ENCODE measurements at regions not wholly inside any gene's neighbourhood (a gene's known extent, or its start where the extent isn't known, plus 50 kb on each side); places are given as distances from the start of the nearest gene placed in this dataset.

DNA sequence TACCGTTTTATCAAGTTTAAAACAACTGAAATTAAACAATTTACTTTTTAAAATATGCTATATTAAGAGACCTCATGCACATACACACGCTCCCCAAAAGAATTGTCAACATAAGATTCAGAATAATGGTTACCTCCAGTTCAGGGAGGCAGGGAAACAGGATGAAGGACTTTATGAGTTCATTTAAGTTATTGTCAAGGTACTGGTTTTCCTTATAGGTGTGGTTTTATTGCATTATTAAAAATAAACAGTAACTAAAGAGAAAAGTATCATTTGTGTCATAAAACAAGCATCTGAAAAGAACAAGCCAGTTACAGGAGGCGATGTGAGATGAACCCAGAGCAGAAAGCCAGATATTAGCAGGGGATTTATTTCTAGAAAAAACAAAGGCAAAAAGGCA is 2376.7 kb downstream of the MAT2B start:
- ChIA-PET CTCF (no interaction called here), RAD21 (ENCODE audit: unreplicated experiment) (no interaction called here), SMC1A (ENCODE audit: uncharacterized antibody, unreplicated experiment) (no interaction called here), POLR2A (no interaction called here)
- Histone ChIP-seq H4K20me1 (ENCODE audit: control insufficient read depth, insufficient read depth) (no peaks in the 10 kb centered on the region), H3K27ac (ENCODE audit: control insufficient read depth, insufficient read depth) (no peak overlapping the region), H3K4me3 (no peak overlapping the region), H3K9ac (ENCODE audit: control insufficient read depth, insufficient read depth, low read length) (no peak overlapping the region), H3K4me2 (ENCODE audit: control insufficient read depth, insufficient read depth) (no peak overlapping the region), H2AFZ (ENCODE audit: control insufficient read depth, low read depth, low read length) (no peak overlapping the region), H3K4me1 (ENCODE audit: control insufficient read depth, insufficient read depth, low read length) (no peaks in the 10 kb centered on the region), H3K79me2 (ENCODE audit: control insufficient read depth, insufficient read depth, low read length) (no peaks in the 10 kb centered on the region), H3K36me3 (ENCODE audit: control insufficient read depth in 2 of 2, insufficient read depth in 2 of 2, low read length in 1 of 2) (no peaks in the 10 kb centered on the region), H3K27me3 (replicated peaks in 1 of 2; ENCODE audit: control insufficient read depth in 2 of 2, insufficient read depth in 2 of 2, low read length in 1 of 2) (no peaks in the 10 kb centered on the region), H3K9me3 (replicated peaks; ENCODE audit: control insufficient read depth, insufficient read depth, low read length) (no peaks in the 10 kb centered on the region)
- intact Hi-C loops (cut with micrococcal nuclease; ENCODE audit: unreplicated experiment) (loop anchor here (5.0 kb wide), 1 partner anchor 250 kb away; no protein-coding TSS in a partner anchor), in situ Hi-C loops (cut with MboI) (no loop called here)
- BruUV-seq (replicated peaks) = no TSS peak
- WGBS (ENCODE audit: insufficient coverage, insufficient replicate concordance, low lambda C conversion rate, missing lambda C conversion rate) = 0% methylated on average over 3 of the region's 3 CpGs
- no peak for TF ChIP-seq BHLHE40 (IDR thresholded peaks at IDR 0.05; ENCODE audit: borderline replicate concordance in 1 of 2, low read depth in 2 of 2, low read length in 1 of 2)
- TF ChIP-seq, protein P1, sequence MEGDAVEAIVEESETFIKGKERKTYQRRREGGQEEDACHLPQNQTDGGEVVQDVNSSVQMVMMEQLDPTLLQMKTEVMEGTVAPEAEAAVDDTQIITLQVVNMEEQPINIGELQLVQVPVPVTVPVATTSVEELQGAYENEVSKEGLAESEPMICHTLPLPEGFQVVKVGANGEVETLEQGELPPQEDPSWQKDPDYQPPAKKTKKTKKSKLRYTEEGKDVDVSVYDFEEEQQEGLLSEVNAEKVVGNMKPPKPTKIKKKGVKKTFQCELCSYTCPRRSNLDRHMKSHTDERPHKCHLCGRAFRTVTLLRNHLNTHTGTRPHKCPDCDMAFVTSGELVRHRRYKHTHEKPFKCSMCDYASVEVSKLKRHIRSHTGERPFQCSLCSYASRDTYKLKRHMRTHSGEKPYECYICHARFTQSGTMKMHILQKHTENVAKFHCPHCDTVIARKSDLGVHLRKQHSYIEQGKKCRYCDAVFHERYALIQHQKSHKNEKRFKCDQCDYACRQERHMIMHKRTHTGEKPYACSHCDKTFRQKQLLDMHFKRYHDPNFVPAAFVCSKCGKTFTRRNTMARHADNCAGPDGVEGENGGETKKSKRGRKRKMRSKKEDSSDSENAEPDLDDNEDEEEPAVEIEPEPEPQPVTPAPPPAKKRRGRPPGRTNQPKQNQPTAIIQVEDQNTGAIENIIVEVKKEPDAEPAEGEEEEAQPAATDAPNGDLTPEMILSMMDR (IDR thresholded peaks at IDR 0.05 in 2 of 3, conservative IDR thresholded peaks at IDR 0.05 in 1 of 3; ENCODE audit: control insufficient read depth in 2 of 3, extremely low read depth in 1 of 3, insufficient read depth in 1 of 3, low read depth in 3 of 3, low read length in 3 of 3) = no peak
- no peak for TF ChIP-seq POLR2A (IDR thresholded peaks at IDR 0.05; ENCODE audit: low read depth, low read length)
- no peak for TF ChIP-seq RAD51 (IDR thresholded peaks at IDR 0.05)
- ATAC-seq (no peak), DNase-seq (ENCODE audit: low read depth, low spot score) (no peak), FAIRE-seq (no peak)

DNA sequence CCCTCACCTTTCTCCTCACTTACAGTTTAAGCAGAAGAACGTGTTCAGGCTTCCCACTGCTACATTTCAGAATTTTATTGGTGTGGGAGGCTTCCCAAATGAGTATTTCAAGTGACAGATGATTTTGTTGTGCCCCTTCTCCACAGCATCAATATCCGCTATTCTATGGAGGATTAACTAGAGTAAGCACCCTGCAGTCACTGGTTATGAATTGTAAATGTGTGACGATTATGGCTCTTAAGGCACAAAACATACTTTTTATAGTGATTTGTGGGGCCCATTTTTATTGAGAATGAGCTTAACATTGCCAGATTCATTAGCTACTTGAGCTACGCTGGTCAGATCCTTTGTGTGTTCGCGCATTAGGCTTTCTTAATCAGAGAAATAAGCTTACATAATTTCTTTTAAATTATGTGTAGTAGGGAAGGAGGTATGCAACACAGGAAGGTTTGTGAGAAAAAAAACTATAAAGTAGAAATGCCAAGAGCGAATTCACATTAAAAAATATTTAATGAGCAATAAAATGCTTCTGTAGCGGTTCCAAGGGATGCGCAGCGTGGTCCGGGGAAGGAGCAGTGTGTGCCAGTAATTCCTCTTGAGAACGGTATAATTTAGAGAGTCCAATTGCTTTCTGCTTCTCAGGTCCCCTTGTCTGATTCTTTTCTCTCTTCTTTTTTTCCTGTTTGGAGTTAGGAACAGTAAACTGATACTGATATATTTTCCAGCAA is 2380.4 kb downstream of the MAT2B start:
- Histone ChIP-seq H3K4me2 (ENCODE audit: control insufficient read depth, insufficient read depth) (no peak overlapping the region), H3K27me3 (replicated peaks in 1 of 2; ENCODE audit: control insufficient read depth in 2 of 2, insufficient read depth in 2 of 2, low read length in 1 of 2) (no peaks in the 10 kb centered on the region), H2AFZ (ENCODE audit: control insufficient read depth, low read depth, low read length) (no peak overlapping the region), H3K9me3 (replicated peaks; ENCODE audit: control insufficient read depth, insufficient read depth, low read length) (no peaks in the 10 kb centered on the region), H3K27ac (ENCODE audit: control insufficient read depth, insufficient read depth) (no peak overlapping the region), H3K79me2 (ENCODE audit: control insufficient read depth, insufficient read depth, low read length) (no peaks in the 10 kb centered on the region), H3K4me3 (no peak overlapping the region), H3K9ac (ENCODE audit: control insufficient read depth, insufficient read depth, low read length) (no peak overlapping the region), H3K36me3 (ENCODE audit: control insufficient read depth in 2 of 2, insufficient read depth in 2 of 2, low read length in 1 of 2) (no peaks in the 10 kb centered on the region), H3K4me1 (ENCODE audit: control insufficient read depth, insufficient read depth, low read length) (no peaks in the 10 kb centered on the region), H4K20me1 (ENCODE audit: control insufficient read depth, insufficient read depth) (no peaks in the 10 kb centered on the region)
- no TSS peak for BruUV-seq (replicated peaks)
- intact Hi-C loops (cut with micrococcal nuclease; ENCODE audit: unreplicated experiment) (no loop called here), in situ Hi-C loops (cut with MboI) (no loop called here)
- POLR2A ChIA-PET = no interaction called here
- ATAC-seq = no peak
- WGBS (ENCODE audit: insufficient coverage, insufficient replicate concordance, low lambda C conversion rate, missing lambda C conversion rate) = 54% methylated on average over 12 of the region's 12 CpGs
- FAIRE-seq = no peak
- CTCF ChIA-PET = no interaction called here
- SMC1A ChIA-PET (ENCODE audit: uncharacterized antibody, unreplicated experiment) = no interaction called here
- DNase-seq (ENCODE audit: low read depth, low spot score) = no peak
- RAD21 ChIA-PET (ENCODE audit: unreplicated experiment) = no interaction called here
- TF ChIP-seq CREM (IDR thresholded peaks at IDR 0.05; ENCODE audit: low read depth) (no peak), PAX5 (IDR thresholded peaks at IDR 0.05; ENCODE audit: borderline replicate concordance, low read depth, low read length) (no peak), EED (IDR thresholded peaks at IDR 0.05; ENCODE audit: low read depth) (no peak), DPF2 (IDR thresholded peaks at IDR 0.05) (no peak), POLR2AphosphoS5 (IDR thresholded peaks at IDR 0.05; ENCODE audit: low read length) (no peak), IKZF1 (conservative IDR thresholded peaks at IDR 0.05) (no peak), ZNF274 (IDR thresholded peaks at IDR 0.05; ENCODE audit: insufficient read depth, insufficient read length) (no peak), ZBED1 (IDR thresholded peaks at IDR 0.05; ENCODE audit: borderline replicate concordance) (no peak), SUPT20H (IDR thresholded peaks at IDR 0.05; ENCODE audit: borderline replicate concordance, control insufficient read depth, low read depth, low read length) (no peak), SIN3A (IDR thresholded peaks at IDR 0.05; ENCODE audit: low read depth, low read length) (no peak), ZZZ3 (IDR thresholded peaks at IDR 0.05; ENCODE audit: control insufficient read depth, insufficient read length, low read depth) (no peak), ASH2L (IDR thresholded peaks at IDR 0.05; ENCODE audit: borderline replicate concordance, low read depth) (no peak), NR2C1 (IDR thresholded peaks at IDR 0.05) (no peak), ETV6 (conservative IDR thresholded peaks at IDR 0.05 in 1 of 2, IDR thresholded peaks at IDR 0.05 in 1 of 2; ENCODE audit: borderline replicate concordance in 1 of 2, low read depth in 1 of 2) (no peak), TARDBP (IDR thresholded peaks at IDR 0.05; ENCODE audit: borderline replicate concordance) (no peak)

All from GM12878 (cell line).